ENCODE measurements at regions not wholly inside any gene's neighbourhood (a gene's known extent, or its start where the extent isn't known, plus 50 kb on each side); places are given as distances from the start of the nearest gene placed in this dataset.

- TF ChIP-seq GATA2 (IDR thresholded peaks at IDR 0.05; ENCODE audit: low read depth, low read length): no peak
- TF ChIP-seq GATA3 (IDR thresholded peaks at IDR 0.05; ENCODE audit: low read depth, low read length): no peak
Observed at GRCh38 chr7:10476642-10477041, 497.0 kb upstream of the PHF14 start.

- TF ChIP-seq GATA3 (IDR thresholded peaks at IDR 0.05; ENCODE audit: low read depth, low read length) (no peak), GATA2 (IDR thresholded peaks at IDR 0.05; ENCODE audit: low read depth, low read length) (no peak)
Observed at GRCh38 chr7:10483671-10484070, 490.0 kb upstream of the PHF14 start.

- TF ChIP-seq GATA3 (IDR thresholded peaks at IDR 0.05; ENCODE audit: low read depth, low read length) (no peak), GATA2 (IDR thresholded peaks at IDR 0.05; ENCODE audit: low read depth, low read length) (no peak)
Observed at GRCh38 chr7:10484767-10485166, 488.9 kb upstream of the PHF14 start.

- TF ChIP-seq GATA3 (IDR thresholded peaks at IDR 0.05; ENCODE audit: low read depth, low read length): no peak
- no peak for TF ChIP-seq GATA2 (IDR thresholded peaks at IDR 0.05; ENCODE audit: low read depth, low read length)
Observed at GRCh38 chr7:10507032-10507431, 466.6 kb upstream of the PHF14 start.

GRCh38 chr7:10521306-10521705 lies 452.4 kb upstream of the PHF14 start:
- TF ChIP-seq GATA3 (IDR thresholded peaks at IDR 0.05; ENCODE audit: low read depth, low read length) (no peak), GATA2 (IDR thresholded peaks at IDR 0.05; ENCODE audit: low read depth, low read length) (no peak)

GRCh38 chr7:10536561-10536960 lies 437.1 kb upstream of the PHF14 start:
- TF ChIP-seq GATA2 (IDR thresholded peaks at IDR 0.05; ENCODE audit: low read depth, low read length): no peak
- TF ChIP-seq GATA3 (IDR thresholded peaks at IDR 0.05; ENCODE audit: low read depth, low read length): no peak

- TF ChIP-seq GATA3 (IDR thresholded peaks at IDR 0.05; ENCODE audit: low read depth, low read length) (no peak), GATA2 (IDR thresholded peaks at IDR 0.05; ENCODE audit: low read depth, low read length) (no peak)
Observed at GRCh38 chr7:10537764-10538163, 435.9 kb upstream of the PHF14 start.

GRCh38 chr7:10557375-10557774 lies 416.3 kb upstream of the PHF14 start:
- no peak for TF ChIP-seq GATA3 (IDR thresholded peaks at IDR 0.05; ENCODE audit: low read depth, low read length)

GRCh38 chr7:10560497-10560896 lies 413.2 kb upstream of the PHF14 start:
- TF ChIP-seq GATA2 (IDR thresholded peaks at IDR 0.05; ENCODE audit: low read depth, low read length): no peak
- no peak for TF ChIP-seq GATA3 (IDR thresholded peaks at IDR 0.05; ENCODE audit: low read depth, low read length)

- TF ChIP-seq GATA3 (IDR thresholded peaks at IDR 0.05; ENCODE audit: low read depth, low read length): no peak
- TF ChIP-seq GATA2 (IDR thresholded peaks at IDR 0.05; ENCODE audit: low read depth, low read length): no peak
Observed at GRCh38 chr7:10568891-10569290, 404.8 kb upstream of the PHF14 start.

GRCh38 chr7:10571759-10572158 lies 401.9 kb upstream of the PHF14 start:
- peak; percentile 52 for TF ChIP-seq GATA3 (IDR thresholded peaks at IDR 0.05; ENCODE audit: low read depth, low read length)
- TF ChIP-seq GATA2 (IDR thresholded peaks at IDR 0.05; ENCODE audit: low read depth, low read length): no peak

- TF ChIP-seq GATA2 (IDR thresholded peaks at IDR 0.05; ENCODE audit: low read depth, low read length) (no peak), GATA3 (IDR thresholded peaks at IDR 0.05; ENCODE audit: low read depth, low read length) (no peak)
Observed at GRCh38 chr7:10577866-10578374, 395.8 kb upstream of the PHF14 start.

- TF ChIP-seq GATA2 (IDR thresholded peaks at IDR 0.05; ENCODE audit: low read depth, low read length) (peak; percentile 21; the same call in 1 of the 2 replicates), GATA3 (IDR thresholded peaks at IDR 0.05; ENCODE audit: low read depth, low read length) (no peak)
Observed at GRCh38 chr7:10579561-10579960, 394.1 kb upstream of the PHF14 start.

- TF ChIP-seq GATA3 (IDR thresholded peaks at IDR 0.05; ENCODE audit: low read depth, low read length) (no peak), GATA2 (IDR thresholded peaks at IDR 0.05; ENCODE audit: low read depth, low read length) (no peak)
Observed at GRCh38 chr7:10584886-10585285, 388.8 kb upstream of the PHF14 start.

- TF ChIP-seq GATA2 (IDR thresholded peaks at IDR 0.05; ENCODE audit: low read depth, low read length): no peak
- no peak for TF ChIP-seq GATA3 (IDR thresholded peaks at IDR 0.05; ENCODE audit: low read depth, low read length)
Observed at GRCh38 chr7:10588084-10588483, 385.6 kb upstream of the PHF14 start.

GRCh38 chr7:10592604-10593003 lies 381.1 kb upstream of the PHF14 start:
- no peak for TF ChIP-seq GATA2 (IDR thresholded peaks at IDR 0.05; ENCODE audit: low read depth, low read length)
- TF ChIP-seq GATA3 (IDR thresholded peaks at IDR 0.05; ENCODE audit: low read depth, low read length): no peak
